Left lung (tissue), 4 donors: ENCODE measurements at regions not wholly inside any gene's neighbourhood (a gene's known extent, or its start where the extent isn't known, plus 50 kb on each side); places are given as distances from the start of the nearest gene placed in this dataset.

Experiments used
- ATAC-seq: fragments of 200-7000 bp; cut with Tn5 transposase; one replicate; pipeline ENCODE4 v1.9.1; 2020; ENCODE audit warnings: moderate library complexity
- DNase-seq, 4 donors: peaks; one replicate each; pipeline ENCODE4 v3.0.0-alpha.2; 2013 to 2020
- H3K27ac ChIP-seq, 2 donors: fragments of 200-600 bp; sonication (generic) in 1 of 2; one replicate each; pipeline versions ENCODE4 v1.5.0 to v1.8.0; 2020 to 2021
- H3K27me3 ChIP-seq, 2 donors: fragments of 200-600 bp; sonication (generic) in 1 of 2; one replicate each; pipeline versions ENCODE4 v1.5.0 to v1.8.0; 2020 to 2021
- H3K36me3 ChIP-seq, 2 donors: fragments of 200-600 bp; sonication (generic) in 1 of 2; one replicate each; pipeline versions ENCODE4 v1.5.0 to v1.8.0; 2020 to 2021
- H3K4me1 ChIP-seq, 2 donors: fragments of 200-600 bp; one replicate each; pipeline ENCODE4 v1.8.0; 2021
- H3K4me3 ChIP-seq, 2 donors: fragments of 200-600 bp; sonication (generic) in 1 of 2; one replicate each; pipeline versions ENCODE4 v1.5.0 to v1.8.0; 2020 to 2021; ENCODE audit warnings: mild to moderate bottlenecking in 1 of 2
- H3K9me3 ChIP-seq, 2 donors: fragments of 200-600 bp; sonication (generic) in 1 of 2; one replicate each; pipeline versions ENCODE4 v1.5.0 to v1.8.0; 2020 to 2021
- CTCF ChIP-seq, 2 donors: fragments of 200-600 bp; sonication (generic) in 1 of 2; IDR thresholded peaks; one replicate each; pipeline versions ENCODE4 v1.5.0 to v1.8.0; 2021; ENCODE audit warnings: antibody characterized with exemption in 2 of 2
- intact Hi-C, 2 donors: fragments of 100-400 bp; cut with DNase I; formaldehyde crosslinking; loops; one replicate each; pipeline versions ENCODE4 v1.11.2 to v1.14.2; 2022
- donor health status: DM: no; HTN: yes; CAD: no.
- donor health status: DM: no; HTN: no; CAD: no.

GRCh38 chr10:90306187-90306586 is 551.7 kb downstream of the HTR7 start:
- H3K27me3 ChIP-seq, result no peaks in the 10 kb centered on the region
- H3K27ac ChIP-seq, result no peak overlapping the region

GRCh38 chr10:90308223-90308622 is 549.6 kb downstream of the HTR7 start:
- no peaks in the 10 kb centered on the region for H3K36me3 ChIP-seq
- no peak for ATAC-seq
- H3K4me1 ChIP-seq, result no peaks in the 10 kb centered on the region
- intact Hi-C loops, result no loop called here
- DNase-seq, result no peak
- H3K9me3 ChIP-seq, result peaks cover 0 to 4% of the 10 kb centered on the region in 2 donors
- no peak overlapping the region for H3K27ac ChIP-seq
- no peak for TF ChIP-seq CTCF (IDR thresholded peaks at IDR 0.05)
- H3K27me3 ChIP-seq, result no peaks in the 10 kb centered on the region
- no peak overlapping the region for H3K4me3 ChIP-seq

More at GRCh38 chr10:90306187-90306586, 551.7 kb downstream of the HTR7 start:
- Histone ChIP-seq H3K9me3 (peaks cover 0 to 4% of the 10 kb centered on the region in 2 donors), H3K36me3 (no peaks in the 10 kb centered on the region), H3K4me1 (no peaks in the 10 kb centered on the region), H3K4me3 (no peak overlapping the region)
- intact Hi-C loops, result no loop called here
- TF ChIP-seq CTCF (IDR thresholded peaks at IDR 0.05), result no peak
- no peak for ATAC-seq
- peak in 2 of 4 donors; percentile 58 to 70 for DNase-seq

GRCh38 chr10:90313576-90314325 is 544.1 kb downstream of the HTR7 start:
- Histone ChIP-seq H3K36me3 (no peaks in the 10 kb centered on the region), H3K4me3 (no peak overlapping the region), H3K27me3 (no peaks in the 10 kb centered on the region), H3K27ac (no peak overlapping the region), H3K4me1 (no peaks in the 10 kb centered on the region), H3K9me3 (peaks cover 0 to 4% of the 10 kb centered on the region in 2 donors)
- no peak for DNase-seq
- ATAC-seq, result no peak
- intact Hi-C loops, result no loop called here
- TF ChIP-seq CTCF (IDR thresholded peaks at IDR 0.05), result no peak

GRCh38 chr10:90314718-90315117 is 543.1 kb downstream of the HTR7 start:
- no peak for DNase-seq
- Histone ChIP-seq H3K4me3 (no peak overlapping the region), H3K9me3 (no peaks in the 10 kb centered on the region), H3K36me3 (no peaks in the 10 kb centered on the region), H3K4me1 (no peaks in the 10 kb centered on the region), H3K27ac (no peak overlapping the region), H3K27me3 (no peaks in the 10 kb centered on the region)
- intact Hi-C loops, result no loop called here
- TF ChIP-seq CTCF (IDR thresholded peaks at IDR 0.05), result no peak
- no peak for ATAC-seq

GRCh38 chr10:90317172-90317571 is 540.7 kb downstream of the HTR7 start:
- H3K9me3 ChIP-seq, result no peaks in the 10 kb centered on the region
- no peaks in the 10 kb centered on the region for H3K36me3 ChIP-seq
- H3K27ac ChIP-seq, result no peak overlapping the region
- H3K4me1 ChIP-seq, result no peaks in the 10 kb centered on the region
- intact Hi-C loops, result no loop called here
- no peaks in the 10 kb centered on the region for H3K27me3 ChIP-seq
- no peak for TF ChIP-seq CTCF (IDR thresholded peaks at IDR 0.05)
- DNase-seq, result no peak
- no peak for ATAC-seq
- no peak overlapping the region for H3K4me3 ChIP-seq
